ENCODE measurements at regions not wholly inside any gene's neighbourhood (a gene's known extent, or its start where the extent isn't known, plus 50 kb on each side); places are given as distances from the start of the nearest gene placed in this dataset.

DNA sequence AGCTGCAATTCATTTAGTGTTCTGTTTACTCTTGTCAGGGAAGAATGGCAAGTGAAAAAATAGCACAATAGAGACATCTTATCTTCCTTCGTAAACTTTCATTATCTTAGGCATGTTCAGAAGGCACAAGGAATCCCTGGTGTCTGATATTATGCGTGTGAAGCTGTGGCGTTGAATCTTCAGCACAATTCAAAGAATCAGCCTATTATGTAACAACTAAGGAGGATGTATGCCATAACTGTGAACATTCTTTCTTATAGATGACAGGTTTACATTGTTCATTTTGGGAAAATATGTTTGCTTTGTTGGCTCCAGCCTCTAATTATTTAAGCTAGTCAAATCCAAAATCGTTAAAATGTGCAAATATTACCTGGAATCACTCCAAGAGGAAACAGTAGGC, 446.1 kb downstream of the ANXA1 start:
- DNase-seq (ENCODE audit: low read depth, low spot score), result no peak
- no peak overlapping the region for H3K4me3 ChIP-seq (ENCODE audit: low read length)

GRCh38 chr9:73609381-73609780, 457.7 kb downstream of the ANXA1 start:
- H3K4me3 ChIP-seq (ENCODE audit: low read length), result no peak overlapping the region
- no peak for DNase-seq (ENCODE audit: low read depth, low spot score)

DNA sequence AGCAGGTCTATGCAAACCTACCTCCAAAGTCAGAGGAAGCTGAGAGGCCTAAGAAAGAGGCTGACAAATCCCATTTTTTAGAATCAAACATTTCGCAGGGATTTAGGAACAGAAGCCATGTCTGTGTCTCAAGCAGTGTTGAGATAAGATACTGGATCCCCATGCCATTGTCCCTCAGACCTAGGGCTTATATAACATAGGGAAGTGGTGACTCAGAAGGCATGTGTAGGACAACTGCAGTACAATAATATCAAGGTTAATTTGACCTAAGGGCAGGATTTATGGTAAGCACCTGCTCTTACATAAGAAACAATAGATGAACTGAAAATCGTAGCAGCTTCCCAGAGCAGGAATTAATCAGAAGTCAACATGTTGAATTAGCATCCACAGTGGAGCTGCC, 459.4 kb downstream of the ANXA1 start:
- no peak overlapping the region for H3K4me3 ChIP-seq (ENCODE audit: low read length)
- DNase-seq (ENCODE audit: low read depth, low spot score), result no peak

- H3K4me3 ChIP-seq (ENCODE audit: low read length), result no peak overlapping the region
- DNase-seq (ENCODE audit: low read depth, low spot score), result no peak
Measured at GRCh38 chr9:73613092-73613701, 461.5 kb downstream of the ANXA1 start.

DNA sequence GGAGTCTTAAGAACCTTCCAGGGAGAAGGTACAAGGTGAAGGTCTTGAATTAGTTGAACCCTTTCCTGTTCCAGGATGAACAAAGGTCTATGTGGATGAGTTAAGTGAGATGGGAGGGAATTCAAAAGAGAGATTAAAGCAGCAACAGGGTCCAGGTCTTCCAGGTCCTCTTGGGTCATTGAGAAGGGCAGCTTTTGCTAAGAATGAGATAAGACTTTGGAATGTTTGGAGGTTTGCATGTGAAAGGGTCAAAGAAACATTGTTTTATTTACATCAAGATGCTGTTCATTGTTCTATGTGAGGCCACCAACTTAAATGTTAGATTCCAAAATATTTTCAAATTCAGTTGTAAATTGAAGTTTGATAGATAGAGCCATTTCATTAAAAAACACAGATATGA, 463.9 kb downstream of the ANXA1 start:
- no peak for DNase-seq (ENCODE audit: low read depth, low spot score)
- no peak overlapping the region for H3K4me3 ChIP-seq (ENCODE audit: low read length)

GRCh38 chr9:73617586-73617985, 465.9 kb downstream of the ANXA1 start:
- DNase-seq (ENCODE audit: low read depth, low spot score), result no peak
- no peak overlapping the region for H3K4me3 ChIP-seq (ENCODE audit: low read length)

GRCh38 chr9:73640971-73641370, 489.3 kb downstream of the ANXA1 start:
- no peak overlapping the region for H3K4me3 ChIP-seq (ENCODE audit: low read length)
- DNase-seq (ENCODE audit: low read depth, low spot score), result no peak

GRCh38 chr9:73643379-73644013, 491.8 kb downstream of the ANXA1 start:
- no peak for DNase-seq (ENCODE audit: low read depth, low spot score)

DNA sequence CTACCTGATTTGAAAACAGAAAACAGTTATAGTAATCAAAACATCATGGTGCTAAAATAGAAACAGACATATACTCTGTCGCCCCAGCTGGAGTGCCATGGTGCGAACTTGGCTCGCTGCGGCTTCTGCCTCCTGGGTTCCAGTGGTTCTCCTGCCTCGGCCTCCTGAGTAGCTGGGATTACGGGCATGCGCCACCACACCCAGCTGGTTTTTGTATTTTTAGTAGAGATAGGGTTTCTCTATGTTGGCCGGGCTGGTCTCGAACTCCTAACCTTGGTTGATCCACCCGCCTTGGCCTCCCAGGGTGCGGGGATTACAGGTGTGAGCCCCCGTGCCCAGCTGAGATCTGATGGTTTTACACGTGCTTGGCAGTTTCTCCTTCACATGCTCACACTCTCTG, 495.9 kb downstream of the ANXA1 start:
- DNase-seq (ENCODE audit: low read depth, low spot score), result no peak
- H3K4me3 ChIP-seq (ENCODE audit: low read length), result no peak overlapping the region

More at GRCh38 chr9:73643379-73644013, 491.8 kb downstream of the ANXA1 start:
- H3K4me3 ChIP-seq (ENCODE audit: low read length), result no peak overlapping the region

- H3K4me3 ChIP-seq (ENCODE audit: low read length), result no peak overlapping the region
- no peak for DNase-seq (ENCODE audit: low read depth, low spot score)
Measured at GRCh38 chr9:73649552-73649951, 497.9 kb downstream of the ANXA1 start.

DNA sequence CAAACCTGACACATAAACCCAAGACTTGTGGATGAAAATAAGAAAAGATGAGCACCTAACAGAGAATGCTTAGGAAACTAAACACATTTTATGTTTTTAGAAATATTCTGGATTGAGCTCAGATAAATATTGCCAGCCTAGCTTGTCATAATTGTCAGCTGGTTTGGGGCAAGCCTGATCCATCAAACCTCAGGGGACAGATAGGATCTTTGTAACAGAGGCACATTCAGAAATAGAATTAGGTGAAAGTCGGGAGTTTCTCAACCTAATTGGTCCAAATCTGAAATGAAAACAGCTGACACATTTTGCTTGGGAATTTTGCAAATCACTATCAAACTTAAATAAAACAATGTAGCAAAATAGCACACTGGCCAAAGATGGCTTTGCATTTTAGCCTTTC, 503.7 kb downstream of the ANXA1 start:
- no peak overlapping the region for H3K4me3 ChIP-seq (ENCODE audit: low read length)
- DNase-seq (ENCODE audit: low read depth, low spot score), result no peak

- no peak overlapping the region for H3K4me3 ChIP-seq (ENCODE audit: low read length)
- no peak for DNase-seq (ENCODE audit: low read depth, low spot score)
Measured at GRCh38 chr9:73655831-73656230, 504.2 kb downstream of the ANXA1 start.

GRCh38 chr9:73665253-73665652, 513.6 kb downstream of the ANXA1 start:
- DNase-seq (ENCODE audit: low read depth, low spot score), result no peak
- no peak overlapping the region for H3K4me3 ChIP-seq (ENCODE audit: low read length)

- H3K4me3 ChIP-seq (ENCODE audit: low read length), result no peak overlapping the region
- peak; percentile 3 for DNase-seq (ENCODE audit: low read depth, low spot score)
Measured at GRCh38 chr9:73667749-73668148, 516.1 kb downstream of the ANXA1 start.

DNA sequence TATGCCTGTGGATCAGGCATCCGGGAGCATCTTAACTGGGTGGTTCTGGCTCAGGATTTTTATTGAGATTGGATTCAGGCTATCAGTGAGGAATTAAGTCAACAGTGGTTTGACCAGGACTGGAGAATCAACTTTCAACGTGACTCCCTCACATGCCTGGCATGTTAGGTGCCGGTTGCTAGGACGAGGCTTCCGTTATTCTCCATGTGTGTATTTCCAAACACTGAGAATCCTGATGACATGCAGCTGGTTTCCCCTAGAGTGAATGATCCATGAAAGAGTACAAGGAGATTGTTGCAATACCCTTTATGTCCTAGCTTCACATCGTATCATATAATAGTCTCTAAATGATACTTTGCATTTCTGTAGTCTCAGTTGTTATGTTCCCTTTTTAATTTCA, 529.2 kb downstream of the ANXA1 start:
- H3K4me3 ChIP-seq (ENCODE audit: low read length), result no peak overlapping the region
- DNase-seq (ENCODE audit: low read depth, low spot score), result no peak

- H3K4me3 ChIP-seq (ENCODE audit: low read length), result no peak overlapping the region
- DNase-seq (ENCODE audit: low read depth, low spot score), result no peak
Measured at GRCh38 chr9:73682789-73683188, 531.1 kb downstream of the ANXA1 start.

GRCh38 chr9:73683862-73684591, 532.4 kb downstream of the ANXA1 start:
- DNase-seq (ENCODE audit: low read depth, low spot score), result peak; percentile 39
- no peak overlapping the region for H3K4me3 ChIP-seq (ENCODE audit: low read length)

- no peak overlapping the region for H3K4me3 ChIP-seq (ENCODE audit: low read length)
- no peak for DNase-seq (ENCODE audit: low read depth, low spot score)
Measured at GRCh38 chr9:73684601-73685000, 532.9 kb downstream of the ANXA1 start.

DNA sequence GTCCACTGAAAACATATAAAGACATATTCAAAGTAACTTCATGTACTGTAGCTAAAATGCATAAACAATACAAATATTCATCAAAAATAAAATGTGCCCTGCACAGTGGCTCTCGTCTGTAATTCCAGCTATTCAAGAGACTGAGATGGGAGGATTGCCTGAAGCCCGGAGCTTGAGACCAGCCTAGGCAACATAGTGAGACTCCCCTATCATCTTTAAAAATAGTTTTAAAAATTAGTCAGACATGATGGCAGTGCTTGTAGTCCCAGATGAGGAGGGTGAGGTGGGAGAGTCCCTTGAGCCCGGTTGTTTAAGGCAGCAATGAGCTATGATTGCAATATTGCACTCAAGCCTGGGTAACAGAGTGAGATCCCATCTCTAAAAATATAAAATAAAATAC, 534.1 kb downstream of the ANXA1 start:
- no peak for DNase-seq (ENCODE audit: low read depth, low spot score)
- H3K4me3 ChIP-seq (ENCODE audit: low read length), result no peak overlapping the region

DNA sequence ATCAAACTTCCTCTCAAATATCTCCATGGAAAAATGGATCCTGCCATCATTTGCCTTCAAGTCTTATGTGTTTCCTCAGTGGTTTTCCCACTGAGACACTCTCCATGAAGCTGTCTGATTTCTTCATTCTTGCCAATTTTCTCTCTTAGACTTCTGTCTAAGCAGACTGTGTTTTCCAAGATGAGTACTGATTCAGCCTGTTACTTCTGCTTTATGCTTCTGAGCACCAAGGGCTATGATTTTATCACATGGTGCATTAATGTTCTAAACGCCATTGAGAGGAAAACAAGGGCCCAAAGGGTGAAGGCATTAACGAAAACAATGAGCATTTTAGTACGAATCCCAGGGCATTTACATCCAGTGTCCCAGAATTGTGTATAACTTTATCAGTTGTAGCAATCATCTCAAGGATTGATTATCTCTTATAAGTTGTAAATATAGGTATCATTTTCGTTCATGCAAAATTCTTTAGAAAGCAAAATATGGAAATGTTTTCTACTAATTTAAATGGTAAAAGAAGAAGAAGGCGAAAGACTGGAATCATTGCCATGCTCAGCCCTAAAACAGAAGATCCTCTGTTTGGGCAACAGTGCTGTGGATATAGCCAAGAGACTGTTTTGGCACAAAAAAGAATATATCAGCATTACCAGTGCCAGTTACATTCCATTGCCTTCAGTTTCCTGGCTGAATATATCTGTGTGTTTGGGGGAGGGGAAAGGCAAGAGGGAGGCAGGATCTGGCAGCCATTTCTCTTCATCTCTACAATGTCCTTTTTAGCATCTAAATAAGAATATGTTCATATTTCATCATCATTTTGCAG, 537.6 kb downstream of the ANXA1 start:
- no peak for DNase-seq (ENCODE audit: low read depth, low spot score)
- H3K4me3 ChIP-seq (ENCODE audit: low read length), result no peak overlapping the region
